HL-60 (cell line): ENCODE measurements at regions not wholly inside any gene's neighbourhood (a gene's known extent, or its start where the extent isn't known, plus 50 kb on each side); places are given as distances from the start of the nearest gene placed in this dataset.

Experiments used
- DNase-seq, 2 experiments: peaks; one replicate each; pipeline ENCODE4 v3.0.0-alpha.2; 2010 to 2020; ENCODE audit warnings: low read depth in 1 of 2, low spot score in 1 of 2
- H3K27ac ChIP-seq: fragments of 250-450 bp; sonication (Bioruptor Pico); replicated peaks from 2 replicates; pipeline ENCODE4 v1.5.1; 2020; ENCODE audit warnings: mild to moderate bottlenecking, moderate library complexity
- H3K27me3 ChIP-seq: fragments of 250-450 bp; sonication (Bioruptor Pico); 2 replicates; pipeline ENCODE4 v1.5.1; 2021; ENCODE audit warnings: mild to moderate bottlenecking, moderate library complexity; ENCODE audit not compliant: insufficient read depth, poor library complexity, severe bottlenecking
- H3K4me3 ChIP-seq: replicated peaks from 2 replicates; pipeline ENCODE4 v1.5.1; 2011; ENCODE audit warnings: mild to moderate bottlenecking, control low read depth, low read length; ENCODE audit not compliant: insufficient read depth
- CTCF ChIP-seq: IDR thresholded peaks from one replicate; pipeline ENCODE4 v1.5.1; 2011; ENCODE audit warnings: low read length, control low read depth, inconsistent platforms; ENCODE audit not compliant: insufficient read depth
- GABPA ChIP-seq: IDR thresholded peaks from 2 replicates; pipeline ENCODE4 v1.6.1; 2012; ENCODE audit warnings: low read depth
- POLR2AphosphoS5 ChIP-seq: IDR thresholded peaks from 2 replicates; pipeline ENCODE4 v1.6.1; 2012; ENCODE audit warnings: low read depth
- REST ChIP-seq: IDR thresholded peaks from 2 replicates; pipeline ENCODE4 v1.6.1; 2012; ENCODE audit warnings: low read depth; ENCODE audit not compliant: insufficient replicate concordance
- SPI1 ChIP-seq: IDR thresholded peaks from 2 replicates; pipeline ENCODE4 v1.6.1; 2012; ENCODE audit warnings: low read depth, mild to moderate bottlenecking, borderline replicate concordance

- DNase-seq: no peak
- no peak overlapping the region for H3K4me3 ChIP-seq
- H3K27ac ChIP-seq: no peak overlapping the region
- TF ChIP-seq POLR2AphosphoS5 (no peak), GABPA (no peak), CTCF (no peak), REST (no peak), SPI1 (no peak)
- H3K27me3 ChIP-seq: peaks cover 4% of the 10 kb centered on the region
Observed at GRCh38 chr3:61420136-61420759, 141.1 kb upstream of the PTPRG start.

DNA sequence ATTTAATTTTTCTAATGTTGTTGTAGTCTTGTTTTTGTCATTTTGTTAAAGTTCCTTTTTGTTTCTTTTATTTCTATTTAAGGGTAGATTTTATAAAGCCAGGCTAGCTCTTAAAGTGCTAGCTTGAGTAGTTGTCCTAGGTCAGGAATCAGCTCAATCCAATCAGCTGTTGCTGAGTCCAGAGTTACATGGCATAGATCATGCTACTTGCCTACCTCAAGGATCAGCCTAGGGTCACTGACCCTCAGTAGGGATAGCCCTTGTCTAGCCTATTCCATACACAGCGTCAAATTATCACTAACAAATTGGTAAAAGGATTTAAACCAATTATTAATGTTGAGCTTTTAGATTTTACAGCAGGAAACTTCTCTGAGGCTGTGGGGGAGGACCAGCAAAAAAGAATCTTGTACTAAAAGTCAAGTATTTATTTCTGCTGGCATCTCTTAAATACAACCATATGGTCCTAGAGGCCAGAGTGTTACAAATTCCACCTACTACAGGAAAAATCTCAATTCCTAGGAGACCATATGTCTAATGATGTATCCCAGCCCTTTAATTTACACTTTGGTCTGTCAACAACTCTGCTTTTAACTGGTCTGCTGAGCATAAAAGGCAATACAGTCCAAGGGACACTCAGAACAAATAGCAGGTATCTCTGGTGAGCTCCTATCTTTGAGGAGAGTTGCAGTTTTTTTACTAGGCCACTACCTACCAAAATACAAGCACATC is 138.3 kb upstream of the PTPRG start:
- no peak for TF ChIP-seq REST
- TF ChIP-seq POLR2AphosphoS5: no peak
- TF ChIP-seq GABPA: no peak
- TF ChIP-seq CTCF: no peak
- no peak for TF ChIP-seq SPI1
- H3K27me3 ChIP-seq: peaks cover 4% of the 10 kb centered on the region
- H3K4me3 ChIP-seq: no peak overlapping the region
- no peak for DNase-seq
- no peak overlapping the region for H3K27ac ChIP-seq

- H3K27me3 ChIP-seq: no peaks in the 10 kb centered on the region
- no peak overlapping the region for H3K27ac ChIP-seq
- DNase-seq: no peak
- no peak overlapping the region for H3K4me3 ChIP-seq
- TF ChIP-seq POLR2AphosphoS5 (no peak), SPI1 (no peak), REST (no peak)
Observed at GRCh38 chr3:61425356-61425755, 136.0 kb upstream of the PTPRG start.
